ENCODE measurements at regions not wholly inside any gene's neighbourhood (a gene's known extent, or its start where the extent isn't known, plus 50 kb on each side); places are given as distances from the start of the nearest gene placed in this dataset.
A peak's percentile ranks its signal among the peaks of the same experiment; 100 is the strongest.

DNA sequence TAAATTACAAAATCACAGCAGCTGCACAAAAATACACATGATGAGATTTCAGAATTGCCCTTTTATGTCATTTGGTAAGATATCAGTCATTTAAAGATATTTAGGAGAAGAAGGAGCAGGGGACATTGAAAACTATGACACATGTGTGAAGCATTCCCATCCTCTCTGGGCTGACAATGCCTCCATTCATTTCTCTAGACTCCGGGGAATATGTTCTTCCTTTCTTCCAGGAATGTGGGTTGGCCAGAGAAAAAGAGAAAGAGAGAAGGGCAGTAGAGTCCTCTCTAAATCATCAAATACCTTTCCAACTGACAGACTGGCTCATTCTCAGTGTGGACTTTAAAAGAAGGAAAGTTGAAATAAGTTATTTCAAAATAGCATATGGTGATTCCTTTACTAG lies 205.6 kb upstream of the ADAMTSL1 start:
- DNase-seq (no peak), ATAC-seq (peak in 3 of 4 donors; percentile 80 to 89 (median 87))
- Histone ChIP-seq H3K4me3 (no peak overlapping the region), H3K4me1 (peaks cover 0 to 14% (median 0%) of the 10 kb centered on the region in 12 donors), H3K36me3 (no peaks in the 10 kb centered on the region), H3K27ac (peak overlapping the region in 2 of 12 donors; percentile 16 to 54), H3K9me3 (peaks cover 0 to 9% (median 0%) of the 10 kb centered on the region in 12 donors), H3K27me3 (no peaks in the 10 kb centered on the region)
- intact Hi-C loops (cut with DNase I): no loop called here
- WGBS, 4 donors: 29 to 43% (median 33%) methylated on average over 1 of the region's 1 CpG
- no peak for TF ChIP-seq POLR2A (IDR thresholded peaks at IDR 0.05)
- TF ChIP-seq, protein P1, sequence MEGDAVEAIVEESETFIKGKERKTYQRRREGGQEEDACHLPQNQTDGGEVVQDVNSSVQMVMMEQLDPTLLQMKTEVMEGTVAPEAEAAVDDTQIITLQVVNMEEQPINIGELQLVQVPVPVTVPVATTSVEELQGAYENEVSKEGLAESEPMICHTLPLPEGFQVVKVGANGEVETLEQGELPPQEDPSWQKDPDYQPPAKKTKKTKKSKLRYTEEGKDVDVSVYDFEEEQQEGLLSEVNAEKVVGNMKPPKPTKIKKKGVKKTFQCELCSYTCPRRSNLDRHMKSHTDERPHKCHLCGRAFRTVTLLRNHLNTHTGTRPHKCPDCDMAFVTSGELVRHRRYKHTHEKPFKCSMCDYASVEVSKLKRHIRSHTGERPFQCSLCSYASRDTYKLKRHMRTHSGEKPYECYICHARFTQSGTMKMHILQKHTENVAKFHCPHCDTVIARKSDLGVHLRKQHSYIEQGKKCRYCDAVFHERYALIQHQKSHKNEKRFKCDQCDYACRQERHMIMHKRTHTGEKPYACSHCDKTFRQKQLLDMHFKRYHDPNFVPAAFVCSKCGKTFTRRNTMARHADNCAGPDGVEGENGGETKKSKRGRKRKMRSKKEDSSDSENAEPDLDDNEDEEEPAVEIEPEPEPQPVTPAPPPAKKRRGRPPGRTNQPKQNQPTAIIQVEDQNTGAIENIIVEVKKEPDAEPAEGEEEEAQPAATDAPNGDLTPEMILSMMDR (IDR thresholded peaks at IDR 0.05): no peak

DNA sequence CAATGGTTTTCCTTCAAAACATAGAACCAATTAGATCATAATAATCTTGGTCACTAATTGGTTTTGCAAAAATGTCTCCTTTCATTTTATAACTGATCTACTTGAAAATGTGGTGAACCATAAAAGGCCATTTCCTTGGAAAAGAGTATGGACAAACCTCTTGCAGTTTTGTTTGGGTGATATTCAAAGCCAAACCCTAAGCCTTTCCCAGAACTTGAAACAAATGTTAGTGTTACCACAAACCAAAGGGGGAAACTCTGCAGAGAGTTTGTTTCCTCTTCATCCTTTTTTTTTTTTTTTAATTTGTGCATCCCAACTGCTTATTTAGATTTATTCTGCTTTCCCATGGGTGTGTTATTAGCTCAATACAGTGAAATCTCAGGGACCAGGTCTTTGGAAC lies 204.4 kb upstream of the ADAMTSL1 start:
- H3K9me3 ChIP-seq: peaks cover 0 to 10% (median 0%) of the 10 kb centered on the region in 12 donors
- H3K27me3 ChIP-seq: no peaks in the 10 kb centered on the region
- ATAC-seq (peak in 1 of 4 donors; percentile 47), DNase-seq (no peak)
- no peak overlapping the region for H3K4me3 ChIP-seq
- TF ChIP-seq, protein P1 (IDR thresholded peaks at IDR 0.05): no peak
- TF ChIP-seq POLR2A (IDR thresholded peaks at IDR 0.05): no peak
- peaks cover 0 to 16% (median 0%) of the 10 kb centered on the region in 12 donors for H3K4me1 ChIP-seq
- H3K36me3 ChIP-seq: no peaks in the 10 kb centered on the region
- intact Hi-C loops (cut with DNase I): no loop called here
- H3K27ac ChIP-seq: peak overlapping the region in 2 of 12 donors; percentile 16 to 44

GRCh38 chr9:18274693-18275092 lies 199.3 kb upstream of the ADAMTSL1 start:
- intact Hi-C loops (cut with DNase I): no loop called here
- 0 to 6% (median 3%) methylated on average over 1 of the region's 1 CpG for WGBS, 4 donors
- H3K36me3 ChIP-seq: no peaks in the 10 kb centered on the region
- DNase-seq (no peak), ATAC-seq (no peak)
- peaks cover 0 to 30% (median 5%) of the 10 kb centered on the region in 12 donors for H3K9me3 ChIP-seq
- no peak overlapping the region for H3K4me3 ChIP-seq
- H3K27me3 ChIP-seq: no peaks in the 10 kb centered on the region
- no peak overlapping the region for H3K27ac ChIP-seq
- TF ChIP-seq POLR2A (IDR thresholded peaks at IDR 0.05): no peak
- TF ChIP-seq, protein P1 (IDR thresholded peaks at IDR 0.05): no peak
- H3K4me1 ChIP-seq: peaks cover 0 to 6% (median 0%) of the 10 kb centered on the region in 12 donors

DNA sequence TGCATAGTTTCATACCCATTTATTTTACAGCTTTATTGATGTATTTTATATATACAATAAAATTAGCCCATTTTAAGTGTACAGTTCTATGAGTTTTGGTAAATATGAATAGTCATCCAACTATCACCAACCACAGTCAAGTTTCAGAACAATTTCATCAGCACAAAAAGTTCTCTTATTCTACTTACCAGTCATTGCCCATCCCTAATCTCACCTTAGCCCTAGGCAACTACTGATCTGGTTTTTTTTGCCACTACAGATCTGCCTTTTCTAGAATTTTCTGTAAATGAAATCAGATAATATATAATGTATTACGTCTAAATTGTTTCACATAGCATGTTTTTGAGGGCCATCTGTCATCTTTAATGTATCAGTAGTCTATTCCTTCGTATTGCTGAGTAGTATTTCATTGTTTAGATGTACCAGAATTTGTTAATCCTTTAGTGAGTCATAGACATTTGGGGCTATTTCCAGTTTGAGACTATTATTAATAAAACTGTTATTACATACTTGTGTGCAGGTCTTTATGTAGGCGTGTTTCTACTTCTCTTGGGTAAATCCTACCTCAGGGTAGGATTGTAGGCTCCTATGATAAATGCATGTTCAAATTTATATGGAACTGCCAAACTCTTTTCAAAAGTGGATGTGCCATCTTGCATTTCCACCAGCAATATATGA lies 198.5 kb upstream of the ADAMTSL1 start:
- Histone ChIP-seq H3K4me1 (peaks cover 0 to 6% (median 0%) of the 10 kb centered on the region in 12 donors), H3K27me3 (no peaks in the 10 kb centered on the region), H3K27ac (no peak overlapping the region), H3K9me3 (peaks cover 0 to 30% (median 5%) of the 10 kb centered on the region in 12 donors), H3K4me3 (no peak overlapping the region), H3K36me3 (no peaks in the 10 kb centered on the region)
- ATAC-seq: no peak
- intact Hi-C loops (cut with DNase I): no loop called here
- WGBS, 4 donors: 94 to 97% (median 96%) methylated on average over 3 of the region's 3 CpGs
- no peak for TF ChIP-seq POLR2A (IDR thresholded peaks at IDR 0.05)
- TF ChIP-seq, protein P1 (IDR thresholded peaks at IDR 0.05): no peak
- DNase-seq: no peak

Measured in heart left ventricle (tissue), 16 donors.